Peyer's patch (tissue), 4 donors: ENCODE measurements at regions not wholly inside any gene's neighbourhood (a gene's known extent, or its start where the extent isn't known, plus 50 kb on each side); places are given as distances from the start of the nearest gene placed in this dataset.

Experiments used
- CTCF ChIP-seq, 6 experiments: fragments of 450-650 bp in 4 of 6; fragments of 200-600 bp in 2 of 6; sonication (generic) in 1 of 6; IDR thresholded peaks; one replicate each; pipeline ENCODE4 v1.5.1; 2017 to 2019; ENCODE audit warnings: antibody characterized with exemption in 6 of 6, mild to moderate bottlenecking in 3 of 6, moderate library complexity in 1 of 6
- POLR2A ChIP-seq, 2 donors: fragments of 450-650 bp; IDR thresholded peaks; one replicate each; pipeline ENCODE4 v1.5.1; 2017; ENCODE audit warnings: antibody characterized with exemption in 2 of 2, mild to moderate bottlenecking in 2 of 2, moderate library complexity in 2 of 2

- TF ChIP-seq CTCF (IDR thresholded peaks at IDR 0.05) (no peak), POLR2A (IDR thresholded peaks at IDR 0.05) (no peak)
Measured at GRCh38 chr5:112086740-112087139, 329.7 kb upstream of the NREP start.
